ENCODE measurements at regions not wholly inside any gene's neighbourhood (a gene's known extent, or its start where the extent isn't known, plus 50 kb on each side); places are given as distances from the start of the nearest gene placed in this dataset.

DNA sequence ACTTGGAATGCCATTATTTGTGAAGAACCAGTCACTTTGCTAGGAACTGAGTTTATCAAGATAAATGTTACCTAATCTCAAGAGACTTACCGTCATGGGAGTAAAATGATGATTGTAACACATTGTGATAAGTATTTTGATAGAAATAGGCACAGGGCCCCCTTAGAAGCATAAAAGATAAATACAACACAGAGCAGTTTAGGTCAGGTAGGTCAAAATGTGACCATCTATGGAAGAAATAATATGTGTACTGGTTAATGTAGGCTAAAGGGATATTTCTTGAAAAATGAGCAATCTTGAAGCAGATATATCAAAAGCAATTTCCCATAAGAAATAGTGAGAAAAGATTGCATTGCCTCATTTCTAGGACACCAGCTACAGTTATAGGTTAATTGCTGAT lies 1386.8 kb upstream of the ADGRL2 start:
- H3K36me3 Mint-ChIP-seq (ENCODE audit: low read depth), result no peaks in the 10 kb centered on the region
- H3K4me3 Mint-ChIP-seq, result no peak overlapping the region
- CTCF ChIA-PET, result no interaction called here
- no peaks in the 10 kb centered on the region for H3K27me3 Mint-ChIP-seq
- no peak for DNase-seq
- POLR2A ChIA-PET, result no interaction called here
- peaks cover 6% of the 10 kb centered on the region for H3K9me3 Mint-ChIP-seq
- no peak overlapping the region for H3K27ac Mint-ChIP-seq
- no peaks in the 10 kb centered on the region for H3K4me1 Mint-ChIP-seq

DNA sequence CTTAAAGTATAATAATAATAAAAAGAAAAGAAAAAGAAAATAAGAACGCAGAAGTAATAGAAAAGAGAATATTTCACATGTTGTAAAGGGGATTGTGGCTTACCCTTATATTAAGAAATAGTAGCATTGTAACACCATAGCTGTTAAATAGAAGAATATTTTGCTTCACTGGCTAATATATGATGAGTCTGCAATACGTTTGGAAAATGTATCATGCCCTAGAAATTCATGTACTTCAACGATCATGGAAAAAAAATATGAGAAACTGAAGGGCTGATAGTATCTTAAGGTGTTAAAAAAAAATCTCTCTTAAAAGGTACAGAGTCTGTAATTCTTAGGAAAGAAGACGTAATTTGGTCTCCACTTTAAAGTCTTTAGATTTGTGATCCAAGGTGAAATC lies 1390.5 kb upstream of the ADGRL2 start:
- no peaks in the 10 kb centered on the region for H3K36me3 Mint-ChIP-seq (ENCODE audit: low read depth)
- ChIA-PET CTCF (no interaction called here), POLR2A (no interaction called here)
- DNase-seq, result no peak
- no peaks in the 10 kb centered on the region for H3K4me1 Mint-ChIP-seq
- peaks cover 10% of the 10 kb centered on the region for H3K9me3 Mint-ChIP-seq
- no peak overlapping the region for H3K27ac Mint-ChIP-seq
- H3K4me3 Mint-ChIP-seq, result no peak overlapping the region
- H3K27me3 Mint-ChIP-seq, result no peaks in the 10 kb centered on the region

DNA sequence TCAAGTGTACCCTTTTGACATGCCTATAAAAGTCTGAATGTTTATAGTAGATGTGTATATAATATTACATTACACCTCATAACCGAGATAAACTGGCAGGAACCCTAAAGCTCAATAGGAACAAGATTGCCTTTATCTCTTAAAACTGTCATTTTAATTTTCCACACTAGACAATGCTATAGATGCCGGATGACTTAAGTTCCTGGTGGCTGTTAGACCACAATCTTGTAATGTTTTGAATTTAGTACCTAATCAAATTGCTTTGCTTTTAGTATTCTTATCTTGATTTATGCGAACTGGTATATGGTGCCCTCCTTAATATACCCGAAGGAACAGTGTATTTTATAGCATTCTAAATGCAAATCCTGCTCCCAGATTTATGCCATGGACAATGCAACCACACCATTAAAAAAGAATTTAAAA lies 1397.0 kb upstream of the ADGRL4 start:
- Mint-ChIP-seq H3K27ac (no peak overlapping the region), H3K4me1 (no peaks in the 10 kb centered on the region), H3K9me3 (peaks cover 11% of the 10 kb centered on the region), H3K36me3 (ENCODE audit: low read depth) (no peaks in the 10 kb centered on the region), H3K4me3 (no peak overlapping the region), H3K27me3 (no peaks in the 10 kb centered on the region)
- ChIA-PET POLR2A (no interaction called here), CTCF (no interaction called here)
- DNase-seq, result no peak

DNA sequence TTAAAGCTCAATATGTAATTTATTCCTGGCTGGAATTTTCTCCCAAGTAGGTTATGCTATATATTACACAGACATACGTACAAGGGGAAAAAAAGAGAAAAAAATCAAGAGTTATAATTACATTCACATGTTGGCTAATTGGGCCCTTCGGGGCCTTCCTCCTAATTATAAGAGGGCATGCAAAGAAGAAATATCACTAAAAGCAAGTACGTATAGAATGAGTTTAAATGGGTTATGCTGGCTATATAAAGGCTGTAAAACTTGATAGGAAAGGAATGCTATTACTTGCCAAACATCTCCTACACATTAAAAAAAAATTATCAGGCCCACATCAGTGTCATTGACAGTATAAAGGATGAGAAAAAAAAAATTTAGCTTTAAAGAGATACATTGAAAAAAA lies 1396.1 kb upstream of the ADGRL4 start:
- POLR2A ChIA-PET, result no interaction called here
- CTCF ChIA-PET, result no interaction called here
- H3K27me3 Mint-ChIP-seq, result no peaks in the 10 kb centered on the region
- no peak overlapping the region for H3K27ac Mint-ChIP-seq
- no peak overlapping the region for H3K4me3 Mint-ChIP-seq
- no peaks in the 10 kb centered on the region for H3K36me3 Mint-ChIP-seq (ENCODE audit: low read depth)
- peaks cover 11% of the 10 kb centered on the region for H3K9me3 Mint-ChIP-seq
- no peaks in the 10 kb centered on the region for H3K4me1 Mint-ChIP-seq
- DNase-seq, result no peak

DNA sequence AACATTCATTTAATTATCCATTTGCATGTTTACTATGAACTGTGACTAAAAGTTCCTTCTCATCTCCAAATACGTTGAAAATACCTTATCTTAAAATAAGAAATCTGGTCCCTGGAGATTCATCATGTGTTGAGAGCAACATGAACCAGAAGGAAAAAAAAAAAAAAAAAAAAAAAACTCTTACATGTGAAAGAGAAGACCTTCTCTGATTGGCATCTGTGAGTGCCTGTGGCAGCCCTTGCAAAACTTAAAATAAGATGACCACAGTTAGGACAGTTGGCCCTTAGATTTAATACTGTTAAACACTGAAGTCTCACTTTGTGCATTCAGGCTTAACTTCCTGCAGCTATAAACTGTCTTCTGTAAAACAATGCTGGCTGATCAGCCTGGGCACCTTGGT lies 1395.2 kb upstream of the ADGRL4 start:
- no peak for DNase-seq
- Mint-ChIP-seq H3K27me3 (no peaks in the 10 kb centered on the region), H3K27ac (no peak overlapping the region)

DNA sequence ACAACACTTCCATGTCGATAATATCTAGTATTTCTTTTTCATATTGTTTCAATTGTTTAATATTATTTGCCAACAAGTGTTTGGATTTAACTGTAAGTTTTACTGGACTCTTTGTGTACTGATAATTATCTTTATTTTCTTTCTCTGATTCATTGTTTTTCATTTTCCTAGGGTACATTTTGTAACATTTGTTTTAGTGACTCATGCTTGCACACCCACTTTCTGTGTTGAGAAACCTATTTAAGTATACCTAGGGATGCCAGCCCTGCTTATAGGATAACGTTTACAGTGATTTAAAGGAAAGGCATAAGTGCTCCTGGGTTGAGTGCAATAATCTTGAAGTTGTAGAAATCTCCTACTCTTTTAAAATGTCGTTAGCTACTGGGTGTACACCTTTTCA lies 1386.0 kb upstream of the ADGRL4 start:
- POLR2A ChIA-PET, result no interaction called here
- no peaks in the 10 kb centered on the region for H3K4me1 Mint-ChIP-seq

More for the DNA sequence above, 1395.2 kb upstream of the ADGRL4 start:
- peaks cover 11% of the 10 kb centered on the region for H3K9me3 Mint-ChIP-seq
- CTCF ChIA-PET, result no interaction called here
- H3K36me3 Mint-ChIP-seq (ENCODE audit: low read depth), result no peaks in the 10 kb centered on the region
- H3K4me3 Mint-ChIP-seq, result no peak overlapping the region
- H3K4me1 Mint-ChIP-seq, result no peaks in the 10 kb centered on the region
- POLR2A ChIA-PET, result no interaction called here

DNA sequence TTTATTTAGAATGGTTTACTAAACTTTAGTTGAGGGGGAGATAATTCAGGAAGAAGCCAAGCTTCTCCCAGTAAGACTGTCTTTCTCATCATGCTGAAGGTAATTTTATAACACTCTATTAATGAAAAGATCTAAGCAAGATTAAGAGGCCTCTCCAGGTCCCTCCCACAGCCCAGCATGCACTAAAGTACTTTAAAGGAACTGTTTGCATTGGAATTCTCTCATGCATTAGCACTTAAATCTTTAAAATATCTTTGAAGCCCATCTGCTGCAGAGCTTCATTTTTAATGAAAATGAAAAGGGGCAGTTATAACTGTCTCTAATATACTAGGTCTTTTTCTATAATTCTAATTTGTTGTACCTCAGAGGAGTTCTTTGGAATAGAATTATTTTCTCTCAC lies 1379.1 kb upstream of the ADGRL4 start:
- Mint-ChIP-seq H3K9me3 (peaks cover 7% of the 10 kb centered on the region), H3K36me3 (ENCODE audit: low read depth) (no peaks in the 10 kb centered on the region), H3K27ac (no peak overlapping the region), H3K4me3 (no peak overlapping the region), H3K4me1 (no peaks in the 10 kb centered on the region), H3K27me3 (no peaks in the 10 kb centered on the region)
- POLR2A ChIA-PET, result interaction anchor here (0.5 kb wide), 1 partner anchor 78 kb away, joined by 5 read pairs; no protein-coding TSS in a partner anchor
- CTCF ChIA-PET, result no interaction called here
- no peak for DNase-seq

More for the DNA sequence above, 1386.0 kb upstream of the ADGRL4 start:
- Mint-ChIP-seq H3K9me3 (peaks cover 6% of the 10 kb centered on the region), H3K27ac (no peak overlapping the region), H3K27me3 (no peaks in the 10 kb centered on the region), H3K36me3 (ENCODE audit: low read depth) (no peaks in the 10 kb centered on the region), H3K4me3 (no peak overlapping the region)
- CTCF ChIA-PET, result no interaction called here
- no peak for DNase-seq

DNA sequence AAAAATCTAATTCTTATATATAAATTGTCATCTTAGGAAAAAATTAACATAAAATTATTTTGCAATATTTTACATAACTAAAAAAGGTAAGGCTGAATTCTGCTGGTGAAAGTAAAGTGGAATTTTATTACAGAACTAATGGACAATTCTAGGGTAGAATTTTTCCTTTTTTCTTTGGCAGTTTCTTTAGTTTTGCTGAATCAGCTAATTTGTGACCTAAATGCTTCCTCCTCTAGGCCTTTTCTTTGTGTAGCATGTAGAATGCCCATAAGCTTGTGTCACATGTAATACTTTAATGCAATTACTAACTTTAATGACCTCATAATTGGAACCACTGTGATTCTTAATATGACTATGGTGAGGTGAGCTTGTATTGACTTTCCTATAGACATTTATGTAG lies 1378.4 kb upstream of the ADGRL4 start:
- POLR2A ChIA-PET, result no interaction called here
- no peak overlapping the region for H3K27ac Mint-ChIP-seq

DNA sequence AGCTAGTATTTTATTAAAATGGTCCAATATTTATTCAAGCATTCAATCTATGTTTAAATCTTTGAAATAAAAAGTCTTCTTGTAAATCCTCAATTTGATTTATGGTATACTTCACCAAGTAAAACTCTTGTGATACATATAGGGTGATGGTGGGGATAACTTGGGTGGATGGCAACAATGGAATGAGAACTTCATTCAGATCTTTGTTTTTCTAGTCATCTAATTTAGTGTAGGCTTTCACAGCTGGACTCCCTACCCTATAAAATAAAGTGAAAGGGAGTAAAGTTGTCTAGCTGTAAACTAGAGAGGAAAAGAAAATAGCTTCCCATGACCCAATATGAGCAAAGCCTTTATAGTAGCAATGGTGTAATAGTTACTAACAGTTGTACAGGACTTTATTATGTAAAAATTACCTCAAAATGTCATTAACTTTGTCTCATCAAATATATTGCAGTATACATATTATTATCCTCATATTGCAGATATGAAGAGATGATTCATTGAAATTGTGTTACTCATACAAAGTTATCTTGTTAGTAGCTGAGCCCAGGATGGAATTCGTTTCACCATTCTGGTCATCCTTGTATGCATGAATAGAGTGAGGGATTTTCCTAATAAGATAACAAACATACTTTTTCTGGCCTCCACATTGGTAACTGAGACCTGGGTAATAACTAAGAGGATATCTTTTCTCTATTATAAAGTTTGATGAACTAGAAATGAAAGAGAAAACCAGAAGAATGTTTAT lies 1377.7 kb upstream of the ADGRL4 start:
- peaks cover 5% of the 10 kb centered on the region for H3K9me3 Mint-ChIP-seq
- CTCF ChIA-PET, result no interaction called here
- POLR2A ChIA-PET, result no interaction called here

More for the DNA sequence above, 1378.4 kb upstream of the ADGRL4 start:
- DNase-seq, result no peak
- Mint-ChIP-seq H3K4me3 (no peak overlapping the region), H3K4me1 (no peaks in the 10 kb centered on the region), H3K27me3 (no peaks in the 10 kb centered on the region), H3K36me3 (ENCODE audit: low read depth) (no peaks in the 10 kb centered on the region), H3K9me3 (peaks cover 10% of the 10 kb centered on the region)
- CTCF ChIA-PET, result no interaction called here

DNA sequence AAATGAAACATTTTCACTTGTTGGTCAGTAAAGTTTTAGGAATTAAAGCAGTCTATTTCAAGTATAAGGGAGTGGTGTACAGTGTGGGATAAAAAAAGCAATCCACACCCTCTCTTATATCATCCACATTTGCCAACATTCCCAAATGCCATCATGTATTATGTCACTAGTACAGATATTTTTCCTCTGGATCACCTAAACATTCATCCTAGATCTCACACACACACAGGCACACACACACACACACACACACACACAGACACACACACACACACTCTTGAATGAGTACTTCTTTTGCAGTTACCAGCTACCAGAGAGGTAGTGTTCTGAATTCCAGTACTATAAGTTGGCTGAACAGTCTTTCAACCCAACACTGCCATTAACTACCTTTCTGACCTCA lies 1369.1 kb upstream of the ADGRL4 start:
- POLR2A ChIA-PET, result no interaction called here

More for the DNA sequence above, 1377.7 kb upstream of the ADGRL4 start:
- Mint-ChIP-seq H3K27ac (no peak overlapping the region), H3K4me1 (no peaks in the 10 kb centered on the region), H3K27me3 (no peaks in the 10 kb centered on the region), H3K4me3 (no peak overlapping the region), H3K36me3 (ENCODE audit: low read depth) (no peaks in the 10 kb centered on the region)
- no peak for DNase-seq

DNA sequence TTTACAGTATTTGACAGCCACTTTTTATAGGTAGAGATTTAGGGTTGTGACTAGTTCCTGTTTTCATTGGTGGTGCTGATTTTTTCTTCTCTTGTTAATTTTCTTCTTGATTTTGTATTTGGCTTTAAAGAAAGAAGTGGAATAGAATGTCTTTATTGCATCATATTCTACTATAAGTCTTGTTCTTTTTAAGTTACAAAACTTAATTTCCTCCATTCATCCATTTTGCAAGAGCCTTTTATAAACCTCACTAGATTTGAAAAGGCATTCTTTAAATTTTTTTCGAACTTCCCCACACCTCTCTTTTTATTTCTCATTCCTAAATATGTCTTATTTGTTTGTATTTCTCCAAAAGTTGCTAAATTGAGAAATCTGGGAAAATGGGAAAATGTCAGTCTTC lies 1368.6 kb upstream of the ADGRL4 start:
- H3K36me3 Mint-ChIP-seq (ENCODE audit: low read depth), result no peaks in the 10 kb centered on the region
- H3K9me3 Mint-ChIP-seq, result peaks cover 5% of the 10 kb centered on the region
- DNase-seq, result no peak
- H3K27me3 Mint-ChIP-seq, result no peaks in the 10 kb centered on the region
- H3K4me3 Mint-ChIP-seq, result no peak overlapping the region
- H3K27ac Mint-ChIP-seq, result no peak overlapping the region
- ChIA-PET POLR2A (no interaction called here), CTCF (no interaction called here)
- no peaks in the 10 kb centered on the region for H3K4me1 Mint-ChIP-seq

More for the DNA sequence above, 1369.1 kb upstream of the ADGRL4 start:
- Mint-ChIP-seq H3K4me3 (no peak overlapping the region), H3K27ac (no peak overlapping the region), H3K27me3 (no peaks in the 10 kb centered on the region), H3K36me3 (ENCODE audit: low read depth) (no peaks in the 10 kb centered on the region), H3K4me1 (no peaks in the 10 kb centered on the region), H3K9me3 (peaks cover 8% of the 10 kb centered on the region)
- CTCF ChIA-PET, result no interaction called here
- no peak for DNase-seq

DNA sequence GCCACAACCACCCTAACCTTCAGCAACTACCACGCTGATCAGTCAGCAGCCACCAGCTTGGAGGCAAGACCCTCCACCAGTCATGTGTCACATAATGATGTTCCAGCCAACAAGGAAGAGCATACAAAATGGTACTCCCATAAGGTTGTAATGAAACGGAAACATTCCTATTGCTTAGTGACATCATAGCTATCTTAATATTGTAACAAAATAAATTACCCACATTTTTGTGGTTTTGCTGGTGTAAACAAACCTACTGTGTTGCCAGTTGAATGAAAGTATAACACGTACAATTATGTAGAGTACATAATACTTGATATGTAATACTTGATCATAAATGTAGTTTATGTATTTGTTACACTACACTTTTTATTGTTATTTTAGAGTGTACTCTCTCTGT lies 1363.2 kb upstream of the ADGRL4 start:
- Mint-ChIP-seq H3K36me3 (ENCODE audit: low read depth) (no peaks in the 10 kb centered on the region), H3K4me1 (no peaks in the 10 kb centered on the region), H3K27me3 (no peaks in the 10 kb centered on the region), H3K9me3 (peaks cover 2% of the 10 kb centered on the region), H3K4me3 (no peak overlapping the region), H3K27ac (no peak overlapping the region)
- CTCF ChIA-PET, result no interaction called here
- POLR2A ChIA-PET, result no interaction called here
- DNase-seq, result no peak

DNA sequence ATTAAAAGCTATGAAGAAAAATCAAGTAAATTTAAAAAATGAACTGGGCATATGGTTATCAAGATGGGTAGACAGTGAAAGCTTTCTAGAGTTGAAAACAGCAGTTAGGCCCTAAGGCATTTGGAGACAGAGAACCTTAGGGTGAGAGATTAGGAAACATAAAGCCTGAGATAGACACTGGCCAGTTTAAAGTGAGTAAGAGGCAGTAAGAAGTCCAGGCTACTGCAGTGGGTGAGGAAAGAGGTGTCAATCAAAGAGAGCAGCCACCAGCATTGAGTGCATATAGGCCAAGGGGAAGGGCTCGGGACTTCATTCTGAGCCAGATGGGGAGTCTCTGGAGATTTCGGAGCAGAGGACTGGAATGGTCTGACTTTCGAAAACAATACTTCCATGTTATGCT lies 1360.5 kb upstream of the ADGRL4 start:
- Mint-ChIP-seq H3K9me3 (peaks cover 2% of the 10 kb centered on the region), H3K4me3 (no peak overlapping the region), H3K4me1 (no peaks in the 10 kb centered on the region), H3K36me3 (ENCODE audit: low read depth) (no peaks in the 10 kb centered on the region), H3K27ac (no peak overlapping the region), H3K27me3 (no peaks in the 10 kb centered on the region)
- ChIA-PET CTCF (no interaction called here), POLR2A (no interaction called here)
- DNase-seq, result no peak

DNA sequence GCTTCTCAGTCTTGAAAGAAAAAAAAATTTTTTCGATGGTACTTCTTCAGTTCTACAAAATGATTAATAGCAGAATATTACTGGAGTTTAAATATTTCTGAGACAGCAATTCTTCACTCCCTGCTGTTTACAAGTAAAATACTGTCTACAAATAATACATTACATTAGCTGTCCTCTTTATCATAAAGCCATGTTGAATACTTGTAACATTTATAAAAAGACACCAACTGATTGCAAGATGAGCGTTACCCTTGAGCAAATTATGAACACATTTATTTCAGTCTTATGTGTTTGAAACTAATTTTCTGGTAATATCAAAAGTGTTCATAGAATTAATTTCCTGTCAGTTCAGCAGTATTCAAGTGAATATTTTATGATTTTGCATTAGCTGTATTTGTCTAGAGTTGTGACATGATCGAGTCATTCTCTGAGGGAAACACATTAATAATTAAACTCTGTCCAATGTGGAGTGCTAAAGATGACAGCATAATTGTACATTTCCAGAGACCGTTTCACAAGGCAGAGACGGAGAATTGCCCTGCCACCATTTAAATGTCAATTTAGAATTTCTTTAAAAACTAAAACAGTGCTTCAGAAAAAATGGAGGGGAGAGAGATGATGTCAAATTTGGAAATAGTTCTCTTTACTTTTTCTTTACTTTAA lies 1359.0 kb upstream of the ADGRL4 start:
- H3K4me3 Mint-ChIP-seq, result no peak overlapping the region
- H3K36me3 Mint-ChIP-seq (ENCODE audit: low read depth), result no peaks in the 10 kb centered on the region
- ChIA-PET POLR2A (no interaction called here), CTCF (no interaction called here)
- peaks cover 3% of the 10 kb centered on the region for H3K9me3 Mint-ChIP-seq
- H3K27me3 Mint-ChIP-seq, result no peaks in the 10 kb centered on the region
- DNase-seq, result no peak
- H3K4me1 Mint-ChIP-seq, result no peaks in the 10 kb centered on the region
- no peak overlapping the region for H3K27ac Mint-ChIP-seq
